NOMO-1 (cell line): ENCODE measurements at regions not wholly inside any gene's neighbourhood (a gene's known extent, or its start where the extent isn't known, plus 50 kb on each side); places are given as distances from the start of the nearest gene placed in this dataset.
"Not testable (repeated sequence)": the region's sequence is repeated elsewhere in the genome, so short reads cannot be mapped to it uniquely, and the experiment has no call there.

Source experiments
- DNase-seq, 2 experiments: peaks; one replicate each; lab custom pipeline; 2025; ENCODE audit not compliant: unreplicated experiment in 2 of 2; lab: John Stamatoyannopoulos, UW

DNA sequence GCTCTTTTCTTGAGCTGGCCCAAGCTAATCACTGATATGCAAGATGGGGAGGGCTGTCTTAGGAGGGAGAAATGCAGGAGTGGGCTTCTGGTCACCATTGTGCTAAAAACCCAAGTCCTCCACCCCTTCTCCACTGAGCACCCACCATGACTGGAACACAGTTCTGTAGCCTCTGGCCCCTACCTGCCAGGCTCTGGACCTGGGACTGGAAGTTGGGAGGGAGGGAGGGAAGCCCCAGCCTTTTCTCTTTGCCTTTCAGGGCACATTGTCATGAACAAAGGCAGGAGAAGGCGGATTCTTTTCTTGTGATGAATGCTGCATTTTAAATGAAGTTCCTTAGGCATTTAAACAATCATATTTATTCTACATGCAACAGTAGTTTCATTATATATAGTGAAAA, 559.1 kb upstream of the TRPC7 start:
- no peak for DNase-seq

GRCh38 chr5:136910625-136911024, 545.3 kb upstream of the TRPC7 start:
- DNase-seq = no peak

- DNase-seq = no peak
Observed at GRCh38 chr5:136909906-136910305, 544.6 kb upstream of the TRPC7 start.

- DNase-seq = no peak
Observed at GRCh38 chr5:136907371-136907770, 542.0 kb upstream of the TRPC7 start.

GRCh38 chr5:136906545-136906944, 541.2 kb upstream of the TRPC7 start:
- DNase-seq = no peak

DNA sequence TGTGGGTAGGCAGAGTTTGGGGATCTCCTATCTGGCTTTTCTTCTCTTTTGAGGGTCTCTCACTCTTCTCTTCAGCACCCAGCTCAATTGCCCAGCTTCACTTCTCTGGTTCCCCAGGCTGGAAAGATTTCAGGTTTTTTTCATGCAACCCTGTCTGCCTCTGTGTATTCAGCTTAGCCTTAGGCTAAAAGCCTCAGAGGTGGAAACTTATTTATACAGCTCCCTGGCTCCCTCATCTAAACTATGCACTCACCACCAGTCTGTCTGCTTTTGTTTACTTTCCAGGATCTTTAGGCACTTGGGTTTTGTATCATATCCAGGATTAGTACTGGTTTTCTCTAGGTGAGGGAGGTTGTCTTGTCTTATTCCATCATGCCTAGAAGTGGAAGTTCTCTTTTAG, 540.2 kb upstream of the TRPC7 start:
- no peak for DNase-seq

- no peak for DNase-seq
Observed at GRCh38 chr5:136894070-136894469, 528.7 kb upstream of the TRPC7 start.

DNA sequence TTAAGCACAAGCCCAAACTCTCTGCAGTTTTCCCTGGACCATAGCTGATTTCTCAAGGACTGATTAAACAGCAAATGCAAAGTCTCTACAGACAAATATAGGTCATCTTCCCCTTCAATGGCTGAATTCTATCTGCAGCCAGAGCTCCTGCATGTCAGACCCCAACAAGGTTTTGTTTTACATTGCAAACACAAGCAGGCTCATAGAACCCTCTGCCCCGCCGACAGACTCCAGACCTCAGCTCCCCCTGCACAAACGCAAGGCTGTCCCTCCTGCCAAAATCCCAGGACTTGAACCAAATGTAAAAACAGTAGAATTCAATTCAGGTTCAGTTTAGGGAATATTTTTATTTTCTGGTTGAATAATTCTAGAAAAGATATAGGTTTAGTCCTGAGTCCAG, 526.7 kb upstream of the TRPC7 start:
- DNase-seq = no peak

DNA sequence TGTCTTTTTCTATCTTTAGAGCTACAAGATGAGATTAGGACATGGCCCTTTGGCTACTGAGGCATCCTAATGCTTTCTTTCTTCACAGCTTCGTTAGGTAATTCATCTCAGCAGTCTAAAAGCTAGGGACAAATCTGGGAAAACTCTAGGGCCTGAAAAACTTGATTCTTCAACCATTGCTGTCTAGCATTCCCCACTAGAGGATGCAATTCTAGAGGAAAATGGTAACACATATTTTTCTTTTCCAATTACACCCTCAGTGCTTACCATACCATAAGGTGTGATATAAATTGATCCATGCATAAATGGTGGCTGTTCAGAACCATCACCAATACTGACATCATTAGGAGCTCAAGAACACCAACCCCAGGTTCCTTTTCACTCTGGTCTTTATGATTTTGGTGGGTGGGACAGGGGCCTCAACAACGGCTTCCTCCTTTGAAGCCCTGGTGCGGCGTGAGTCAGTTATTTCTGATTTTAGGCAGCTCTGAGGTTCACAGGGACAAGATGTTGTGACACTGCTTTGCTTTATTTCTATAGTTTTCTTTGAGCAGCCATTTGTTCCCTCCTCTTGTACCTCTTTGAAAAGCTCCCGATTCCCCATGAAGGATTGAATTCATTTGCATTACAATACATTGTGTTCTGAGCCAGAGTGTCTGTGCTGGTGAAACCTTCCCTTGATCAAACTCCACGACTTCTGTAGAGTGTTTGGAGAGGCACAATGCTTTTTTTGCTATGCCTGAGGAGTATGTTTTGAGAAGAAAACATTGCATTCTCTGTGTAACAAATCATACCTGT, 526.0 kb upstream of the TRPC7 start:
- no peak for DNase-seq

DNA sequence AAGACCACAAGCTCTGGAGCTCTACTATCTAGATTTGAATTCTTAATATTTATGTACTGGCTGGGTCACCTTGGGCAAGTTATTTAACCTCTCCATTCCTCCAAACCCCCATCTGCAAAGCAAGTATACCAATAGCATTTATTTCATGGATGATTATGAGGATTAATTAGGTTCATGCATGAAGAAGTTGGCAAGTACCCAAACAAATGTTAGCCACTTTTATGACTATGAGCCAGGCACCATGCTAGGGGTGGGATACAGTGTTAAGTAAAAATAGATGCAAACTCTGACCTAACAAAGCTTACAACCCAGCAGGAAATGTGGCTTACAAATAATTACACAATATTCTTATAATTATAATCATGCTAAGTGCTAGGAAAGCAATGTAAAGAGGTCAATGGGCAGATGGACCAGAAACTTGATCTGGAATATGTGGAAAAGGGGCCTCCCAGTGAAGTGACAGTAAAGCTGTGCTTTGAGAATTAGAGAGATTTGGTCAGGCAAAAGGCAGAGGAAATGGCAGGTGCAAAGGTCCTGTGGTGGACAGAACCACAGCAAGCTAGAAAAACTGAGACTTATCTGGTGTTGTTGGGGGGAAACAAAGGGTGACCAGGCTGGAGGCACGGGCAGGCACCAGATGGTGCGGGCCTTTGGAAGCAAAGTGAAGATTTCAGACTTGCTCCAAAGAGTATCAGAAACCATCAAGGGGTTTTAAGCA, 525.2 kb upstream of the TRPC7 start:
- DNase-seq = no peak

GRCh38 chr5:136886608-136887007, 521.3 kb upstream of the TRPC7 start:
- DNase-seq = no peak

GRCh38 chr5:136864960-136865359, 499.6 kb upstream of the TRPC7 start:
- no peak for DNase-seq

GRCh38 chr5:136856648-136857047, 491.3 kb upstream of the TRPC7 start:
- no peak for DNase-seq

GRCh38 chr5:136853971-136854370, 488.6 kb upstream of the TRPC7 start:
- no peak for DNase-seq

DNA sequence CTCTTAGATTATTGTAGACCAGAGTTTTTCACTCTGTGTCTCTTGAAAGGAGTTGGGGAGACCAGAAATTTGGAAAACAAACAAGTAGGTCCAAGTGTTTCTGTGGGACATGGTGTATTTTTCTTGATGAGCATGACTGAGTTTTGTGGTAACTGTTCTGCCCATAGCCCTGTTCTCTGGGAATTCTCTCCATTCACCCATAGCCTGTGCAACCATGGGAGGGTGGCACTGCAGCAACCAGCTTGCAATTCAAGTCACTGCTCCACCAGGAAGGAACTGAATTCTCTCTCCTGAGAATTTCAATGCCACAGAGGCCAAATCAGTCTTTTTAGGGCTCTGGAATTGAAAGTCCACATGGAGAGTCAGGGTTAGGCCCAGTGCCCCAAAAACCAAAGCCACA, 475.3 kb upstream of the TRPC7 start:
- no peak for DNase-seq

DNA sequence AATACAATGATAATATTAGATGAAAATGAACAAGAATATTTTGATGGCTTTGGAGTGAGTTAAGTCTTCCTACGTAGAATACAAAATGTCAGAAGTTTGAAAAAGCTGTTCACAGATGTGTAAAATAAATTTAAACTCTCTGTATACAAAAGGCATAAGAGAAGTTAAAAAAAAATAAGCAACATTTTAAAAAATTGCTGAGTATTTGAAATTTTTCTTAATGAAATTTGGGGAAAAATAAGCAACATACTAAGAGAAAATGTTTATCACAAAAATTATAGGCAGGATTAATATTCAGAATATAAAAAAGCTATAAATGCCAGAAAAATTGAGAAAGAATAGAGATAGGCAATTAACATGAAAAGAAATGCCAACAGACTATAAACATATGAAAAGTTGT, 470.7 kb upstream of the TRPC7 start:
- DNase-seq = no peak

GRCh38 chr5:136820848-136821247, 455.5 kb upstream of the TRPC7 start:
- no peak for DNase-seq

DNA sequence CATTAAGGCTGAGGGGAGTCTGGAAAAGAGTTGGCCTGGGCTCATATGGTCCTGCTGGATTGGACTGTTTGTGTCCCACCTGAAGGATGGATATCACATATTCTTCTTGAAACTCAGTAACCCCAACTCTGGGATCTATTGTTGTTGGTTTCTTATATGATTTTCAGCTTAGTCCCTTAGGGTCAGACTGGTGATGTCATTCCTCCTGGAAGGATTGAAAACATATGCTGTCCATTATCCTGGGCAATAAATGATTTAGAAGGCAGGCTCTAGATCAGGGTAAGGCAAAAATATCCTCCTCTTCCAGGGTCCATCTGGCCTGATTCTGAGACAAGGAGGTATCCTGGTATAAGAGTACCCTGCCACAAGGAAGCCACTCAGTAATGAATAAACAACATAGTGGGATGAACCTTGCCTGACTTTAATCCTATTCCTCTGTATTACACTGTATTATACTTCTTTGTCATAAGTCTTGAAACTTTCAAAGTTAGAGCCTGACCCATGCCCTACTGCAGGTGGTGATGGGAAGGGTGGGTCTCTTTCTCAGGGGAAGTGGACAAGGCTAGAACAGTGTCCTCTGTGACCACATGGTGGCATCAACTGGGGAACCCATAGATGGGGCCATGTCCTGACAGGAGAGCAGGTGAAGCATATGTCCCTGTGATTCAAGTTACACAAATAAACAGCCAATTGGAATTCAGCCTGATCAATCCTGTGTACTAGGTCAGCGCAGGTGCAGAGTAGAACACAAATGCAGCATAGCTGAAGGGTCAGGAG, 454.4 kb upstream of the TRPC7 start:
- no peak for DNase-seq

DNA sequence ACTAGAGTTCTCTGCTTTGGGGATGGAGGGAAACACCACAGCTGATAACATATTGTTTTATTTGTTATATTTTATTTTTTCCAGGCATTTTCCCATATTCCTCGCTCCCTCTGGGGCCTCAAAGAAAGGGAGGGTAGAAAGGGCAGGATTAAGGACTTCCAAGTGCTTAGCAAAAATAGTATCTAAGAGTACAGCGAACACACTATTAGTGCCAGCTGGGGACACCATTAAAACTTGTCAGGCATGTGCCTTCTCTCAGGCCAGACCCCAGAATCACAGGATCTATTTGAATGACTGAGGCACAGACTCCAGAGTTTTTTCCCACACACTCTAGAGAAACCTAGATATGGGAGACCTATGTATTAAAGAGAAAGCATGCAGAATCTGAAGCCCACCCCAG, 451.0 kb upstream of the TRPC7 start:
- DNase-seq = no peak

DNA sequence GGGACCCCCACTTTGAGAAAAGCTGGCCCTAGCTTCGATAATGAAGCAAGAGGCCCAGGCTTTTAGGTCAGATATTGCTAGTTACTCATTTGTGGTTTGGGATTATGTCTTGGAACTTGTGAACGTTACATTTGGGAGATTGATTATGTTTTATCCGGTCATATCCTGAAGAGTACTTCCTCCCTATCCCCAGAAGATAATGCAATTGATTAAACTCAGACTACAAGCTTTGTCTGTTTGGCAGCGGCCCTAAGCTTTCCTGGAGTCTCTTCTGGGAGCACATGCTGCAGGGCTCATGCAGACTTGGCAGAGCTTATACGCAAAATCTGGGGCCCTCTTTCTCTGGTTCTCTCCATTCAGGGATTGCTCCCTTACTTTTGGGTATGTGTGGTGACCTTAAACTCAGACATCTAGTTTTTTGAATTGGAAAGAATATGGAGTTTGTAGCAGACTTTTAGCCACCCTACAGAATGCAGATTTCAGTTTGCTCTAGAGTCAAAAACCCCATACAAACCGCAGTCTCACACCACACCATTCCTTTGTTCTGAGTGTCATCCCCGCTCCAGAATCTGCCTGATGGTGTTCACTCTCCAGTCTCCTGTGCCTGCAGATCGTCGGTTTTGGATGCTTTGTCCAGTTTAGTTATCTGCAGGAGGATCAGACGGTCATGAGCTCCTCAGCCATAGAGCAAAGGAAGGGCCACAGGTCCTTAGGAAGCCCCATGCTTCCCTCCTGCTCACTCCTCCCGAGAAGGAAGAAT, 449.5 kb upstream of the TRPC7 start:
- no peak for DNase-seq

DNA sequence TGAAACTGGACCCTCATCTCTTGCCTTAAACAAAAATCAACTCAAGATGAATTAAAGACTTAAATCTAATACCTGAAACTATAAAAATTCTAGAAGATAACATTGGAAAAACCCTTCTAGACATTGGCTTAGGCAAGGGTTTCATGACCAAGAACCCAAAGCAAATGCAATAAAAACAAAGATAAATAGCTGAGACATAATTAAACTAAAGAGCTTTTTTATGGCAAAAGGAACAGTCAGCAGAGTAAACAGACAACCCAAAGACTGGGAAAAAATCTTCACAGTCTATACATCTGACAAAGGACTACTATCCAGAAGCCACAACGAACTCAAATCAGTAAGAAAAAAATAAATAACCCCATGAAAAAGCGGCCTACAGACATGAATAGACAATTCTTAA, 446.9 kb upstream of the TRPC7 start:
- not testable (repeated sequence) for DNase-seq
